Neural progenitor cell (in vitro differentiated cells): ENCODE measurements at regions not wholly inside any gene's neighbourhood (a gene's known extent, or its start where the extent isn't known, plus 50 kb on each side); places are given as distances from the start of the nearest gene placed in this dataset.

ENCODE experiments used
- EZH2 ChIP-seq: fragments of 200-600 bp; sonication (generic); IDR thresholded peaks from 2 replicates; pipeline ENCODE4 v1.6.1; 2017; ENCODE audit warnings: antibody characterized with exemption, mild to moderate bottlenecking, moderate library complexity
- TF ChIP-seq, protein P1 (sequence below): fragments of 200-600 bp; sonication (generic); IDR thresholded peaks from 2 replicates; pipeline ENCODE4 v1.5.1; 2017; ENCODE audit warnings: antibody characterized with exemption, mild to moderate bottlenecking

DNA sequence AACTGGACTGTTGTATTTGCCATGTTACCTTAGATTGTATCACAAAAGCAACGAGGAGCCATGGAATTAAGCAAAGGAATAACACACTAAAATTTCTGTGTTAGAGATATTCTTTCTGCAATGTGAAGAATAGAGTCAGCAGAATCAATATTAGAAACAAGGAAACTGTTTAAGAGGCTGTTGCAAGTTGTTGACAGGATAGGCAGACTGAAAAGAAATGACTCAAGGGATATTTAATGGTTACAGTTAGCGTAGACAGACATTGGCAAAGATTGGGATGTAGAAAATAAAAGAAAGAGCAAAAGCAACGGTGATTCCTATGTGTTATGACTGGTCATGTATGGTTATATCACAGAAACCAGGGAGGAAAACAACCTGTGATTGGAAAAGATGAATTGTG lies 299.0 kb upstream of the PPFIA2 start:
- TF ChIP-seq, protein P1, sequence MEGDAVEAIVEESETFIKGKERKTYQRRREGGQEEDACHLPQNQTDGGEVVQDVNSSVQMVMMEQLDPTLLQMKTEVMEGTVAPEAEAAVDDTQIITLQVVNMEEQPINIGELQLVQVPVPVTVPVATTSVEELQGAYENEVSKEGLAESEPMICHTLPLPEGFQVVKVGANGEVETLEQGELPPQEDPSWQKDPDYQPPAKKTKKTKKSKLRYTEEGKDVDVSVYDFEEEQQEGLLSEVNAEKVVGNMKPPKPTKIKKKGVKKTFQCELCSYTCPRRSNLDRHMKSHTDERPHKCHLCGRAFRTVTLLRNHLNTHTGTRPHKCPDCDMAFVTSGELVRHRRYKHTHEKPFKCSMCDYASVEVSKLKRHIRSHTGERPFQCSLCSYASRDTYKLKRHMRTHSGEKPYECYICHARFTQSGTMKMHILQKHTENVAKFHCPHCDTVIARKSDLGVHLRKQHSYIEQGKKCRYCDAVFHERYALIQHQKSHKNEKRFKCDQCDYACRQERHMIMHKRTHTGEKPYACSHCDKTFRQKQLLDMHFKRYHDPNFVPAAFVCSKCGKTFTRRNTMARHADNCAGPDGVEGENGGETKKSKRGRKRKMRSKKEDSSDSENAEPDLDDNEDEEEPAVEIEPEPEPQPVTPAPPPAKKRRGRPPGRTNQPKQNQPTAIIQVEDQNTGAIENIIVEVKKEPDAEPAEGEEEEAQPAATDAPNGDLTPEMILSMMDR: no peak
- TF ChIP-seq EZH2: no peak
